Iris pigment epithelial cell (primary cell): ENCODE measurements at regions not wholly inside any gene's neighbourhood (a gene's known extent, or its start where the extent isn't known, plus 50 kb on each side); places are given as distances from the start of the nearest gene placed in this dataset.

Experiments
- DNase-seq: peaks from one replicate; pipeline ENCODE4 v3.0.0-alpha.2; 2011; ENCODE audit warnings: low read depth

- DNase-seq, result no peak
Observed at GRCh38 chr5:34505731-34506130, 150.4 kb upstream of the RAI14 start.

GRCh38 chr5:34507933-34508332 is 148.2 kb upstream of the RAI14 start:
- DNase-seq, result no peak

- DNase-seq, result no peak
Observed at GRCh38 chr5:34509392-34509791, 146.7 kb upstream of the RAI14 start.

GRCh38 chr5:34510002-34510401 is 146.1 kb upstream of the RAI14 start:
- DNase-seq, result no peak

GRCh38 chr5:34511063-34511462 is 145.1 kb upstream of the RAI14 start:
- no peak for DNase-seq

GRCh38 chr5:34511481-34511880 is 144.6 kb upstream of the RAI14 start:
- no peak for DNase-seq

- no peak for DNase-seq
Observed at GRCh38 chr5:34511915-34512314, 144.2 kb upstream of the RAI14 start.

- DNase-seq, result no peak
Observed at GRCh38 chr5:34516166-34516565, 140.0 kb upstream of the RAI14 start.

- no peak for DNase-seq
Observed at GRCh38 chr5:34516686-34517085, 139.4 kb upstream of the RAI14 start.

GRCh38 chr5:34517249-34517648 is 138.9 kb upstream of the RAI14 start:
- peak; percentile 78 for DNase-seq

GRCh38 chr5:34519489-34520220 is 136.5 kb upstream of the RAI14 start:
- DNase-seq, result peak; percentile 60

- no peak for DNase-seq
Observed at GRCh38 chr5:34521628-34522290, 134.4 kb upstream of the RAI14 start.

GRCh38 chr5:34522599-34523386 is 133.3 kb upstream of the RAI14 start:
- peak; percentile 94 for DNase-seq

- no peak for DNase-seq
Observed at GRCh38 chr5:34523387-34523726, 132.8 kb upstream of the RAI14 start.

GRCh38 chr5:34524123-34524522 is 132.0 kb upstream of the RAI14 start:
- peak; percentile 88 for DNase-seq

GRCh38 chr5:34525761-34526160 is 130.4 kb upstream of the RAI14 start:
- DNase-seq, result no peak

GRCh38 chr5:34526682-34527305 is 129.3 kb upstream of the RAI14 start:
- no peak for DNase-seq

- no peak for DNase-seq
Observed at GRCh38 chr5:34529581-34530331, 126.4 kb upstream of the RAI14 start.

- peak; percentile 93 for DNase-seq
Observed at GRCh38 chr5:34530637-34531036, 125.5 kb upstream of the RAI14 start.

- peak; percentile 86 for DNase-seq
Observed at GRCh38 chr5:34531751-34532360, 124.3 kb upstream of the RAI14 start.
